ENCODE measurements at regions not wholly inside any gene's neighbourhood (a gene's known extent, or its start where the extent isn't known, plus 50 kb on each side); places are given as distances from the start of the nearest gene placed in this dataset.

- no peaks in the 10 kb centered on the region for H3F3A ChIP-seq (ENCODE audit: low read depth)
- Mint-ChIP-seq H3K27me3 (ENCODE audit: insufficient read depth, low read depth) (peaks cover 5% of the 10 kb centered on the region), H3K4me1 (no peaks in the 10 kb centered on the region), H3K4me3 (no peak overlapping the region), H3K27ac (no peak overlapping the region), H3K9me3 (peaks cover 2% of the 10 kb centered on the region), H3K36me3 (no peaks in the 10 kb centered on the region)
- TF ChIP-seq EZH2 (IDR thresholded peaks at IDR 0.05) (no peak), EZH2phosphoT487 (IDR thresholded peaks at IDR 0.05) (no peak), CTCF (IDR thresholded peaks at IDR 0.05) (no peak)
- H3K9me3 ChIP-seq (ENCODE audit: low read depth): no peaks in the 10 kb centered on the region
- no peak overlapping the region for H3K27ac ChIP-seq
- no peaks in the 10 kb centered on the region for H4K20me1 ChIP-seq (ENCODE audit: low read depth)
- H2AFZ ChIP-seq (replicated peaks): no peak overlapping the region
- H3K4me3 ChIP-seq: no peak overlapping the region
- no peaks in the 10 kb centered on the region for H3K27me3 ChIP-seq
- H3K4me2 ChIP-seq: no peak overlapping the region
- H3K4me1 ChIP-seq: no peaks in the 10 kb centered on the region
- DNase-seq (ENCODE audit: low spot score): no peak
- H3K36me3 ChIP-seq: no peaks in the 10 kb centered on the region
- H3K9ac ChIP-seq: no peak overlapping the region
- no peaks in the 10 kb centered on the region for H3K79me2 ChIP-seq (ENCODE audit: low read depth)
These were observed 71.5 kb downstream of the CYTL1 start for GRCh38 chr4:4947721-4948120.

- H3K9me3 ChIP-seq (ENCODE audit: low read depth): no peaks in the 10 kb centered on the region
- H3K27me3 ChIP-seq: no peaks in the 10 kb centered on the region
- Mint-ChIP-seq H3K27me3 (ENCODE audit: insufficient read depth, low read depth) (peaks cover 5% of the 10 kb centered on the region), H3K4me3 (no peak overlapping the region), H3K4me1 (no peaks in the 10 kb centered on the region), H3K9me3 (peaks cover 2% of the 10 kb centered on the region), H3K27ac (no peak overlapping the region), H3K36me3 (no peaks in the 10 kb centered on the region)
- H3K4me3 ChIP-seq: no peak overlapping the region
- H4K20me1 ChIP-seq (ENCODE audit: low read depth): no peaks in the 10 kb centered on the region
- H3K36me3 ChIP-seq: no peaks in the 10 kb centered on the region
- H3F3A ChIP-seq (ENCODE audit: low read depth): no peaks in the 10 kb centered on the region
- H3K27ac ChIP-seq: no peak overlapping the region
- no peak overlapping the region for H3K4me2 ChIP-seq
- TF ChIP-seq EZH2phosphoT487 (IDR thresholded peaks at IDR 0.05): no peak
- no peak for TF ChIP-seq CTCF (IDR thresholded peaks at IDR 0.05)
- no peak for TF ChIP-seq EZH2 (IDR thresholded peaks at IDR 0.05)
- H3K79me2 ChIP-seq (ENCODE audit: low read depth): no peaks in the 10 kb centered on the region
- H3K4me1 ChIP-seq: no peaks in the 10 kb centered on the region
- no peak overlapping the region for H2AFZ ChIP-seq (replicated peaks)
- H3K9ac ChIP-seq: no peak overlapping the region
- no peak for DNase-seq (ENCODE audit: low spot score)
These were observed 70.9 kb downstream of the CYTL1 start for GRCh38 chr4:4948370-4948769.

GRCh38 chr4:4950561-4951290 is 68.5 kb downstream of the CYTL1 start:
- H3F3A ChIP-seq (ENCODE audit: low read depth): no peaks in the 10 kb centered on the region
- TF ChIP-seq CTCF (IDR thresholded peaks at IDR 0.05): no peak
- no peak for TF ChIP-seq EZH2 (IDR thresholded peaks at IDR 0.05)
- no peak overlapping the region for H3K4me3 Mint-ChIP-seq
- no peaks in the 10 kb centered on the region for H3K79me2 ChIP-seq (ENCODE audit: low read depth)
- no peak overlapping the region for H3K27ac ChIP-seq
- H3K4me1 Mint-ChIP-seq: no peaks in the 10 kb centered on the region
- no peak overlapping the region for H3K9ac ChIP-seq
- H3K36me3 Mint-ChIP-seq: no peaks in the 10 kb centered on the region
- no peaks in the 10 kb centered on the region for H3K4me1 ChIP-seq
- H3K9me3 ChIP-seq (ENCODE audit: low read depth): no peaks in the 10 kb centered on the region
- H3K4me2 ChIP-seq: no peak overlapping the region
- H3K9me3 Mint-ChIP-seq: no peaks in the 10 kb centered on the region
- no peak overlapping the region for H3K4me3 ChIP-seq
- H3K27me3 ChIP-seq: no peaks in the 10 kb centered on the region
- H2AFZ ChIP-seq (replicated peaks): peak overlapping the region; percentile 17
- no peak for DNase-seq (ENCODE audit: low spot score)
- peaks cover 2% of the 10 kb centered on the region for H3K27me3 Mint-ChIP-seq (ENCODE audit: insufficient read depth, low read depth)
- no peaks in the 10 kb centered on the region for H3K36me3 ChIP-seq
- no peaks in the 10 kb centered on the region for H4K20me1 ChIP-seq (ENCODE audit: low read depth)
- no peak overlapping the region for H3K27ac Mint-ChIP-seq

Data from neural progenitor cell (in vitro differentiated cells).